SHP77 treated with DMSO at 0.1 percent for 48 hours (cell line): ENCODE measurements at regions not wholly inside any gene's neighbourhood (a gene's known extent, or its start where the extent isn't known, plus 50 kb on each side); places are given as distances from the start of the nearest gene placed in this dataset.

ENCODE experiments used
- DNase-seq: peaks from one replicate; lab custom pipeline; 2025; lab: John Stamatoyannopoulos, UW

DNA sequence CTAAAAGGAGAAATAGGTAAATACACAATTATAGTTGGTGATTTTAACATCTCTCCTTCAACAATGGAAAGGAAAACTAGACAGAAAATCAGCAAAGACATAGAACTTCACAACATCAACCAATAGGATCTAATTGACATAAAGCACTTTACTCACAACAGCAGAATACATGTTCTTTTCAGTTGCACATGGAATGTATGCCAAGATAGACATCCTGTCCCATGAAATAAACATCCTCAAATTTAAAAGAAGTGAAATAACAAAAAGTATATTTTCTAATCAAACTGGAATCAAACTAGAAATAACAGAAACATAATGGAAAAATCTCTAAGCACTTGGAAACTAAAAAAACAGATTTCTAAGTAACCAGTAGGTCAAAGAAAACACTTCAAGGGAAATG lies 296.2 kb upstream of the RGS6 start:
- DNase-seq: no peak

DNA sequence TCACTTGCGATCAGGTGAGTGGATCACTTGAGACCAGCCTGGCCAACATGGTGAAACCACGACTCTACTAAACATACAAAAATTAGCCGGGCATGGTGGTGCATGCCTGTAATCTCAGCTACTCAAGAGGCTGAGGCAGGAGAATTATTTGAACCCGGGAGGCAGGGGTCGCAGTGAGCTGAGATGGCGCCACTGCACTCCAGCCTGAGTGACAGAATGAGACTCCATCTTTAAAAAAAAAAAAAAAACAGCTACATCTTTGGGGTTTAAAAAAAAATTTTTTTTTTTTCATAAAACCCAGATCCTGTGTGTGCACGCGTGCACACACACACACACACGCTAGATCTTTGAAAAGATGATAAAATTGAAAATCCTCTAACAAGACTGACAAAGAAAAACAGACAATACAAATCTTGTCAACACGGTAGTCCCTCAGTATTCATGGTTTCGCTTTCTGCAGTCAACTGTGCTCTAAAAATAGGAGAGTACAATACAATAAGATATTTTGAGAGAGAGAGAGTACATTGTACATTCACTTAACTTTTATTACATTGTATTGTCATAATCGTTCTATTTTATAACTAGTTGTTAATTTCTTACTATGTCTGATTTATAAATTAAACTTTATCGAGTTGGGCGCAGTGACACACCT lies 295.3 kb upstream of the RGS6 start:
- DNase-seq: no peak

DNA sequence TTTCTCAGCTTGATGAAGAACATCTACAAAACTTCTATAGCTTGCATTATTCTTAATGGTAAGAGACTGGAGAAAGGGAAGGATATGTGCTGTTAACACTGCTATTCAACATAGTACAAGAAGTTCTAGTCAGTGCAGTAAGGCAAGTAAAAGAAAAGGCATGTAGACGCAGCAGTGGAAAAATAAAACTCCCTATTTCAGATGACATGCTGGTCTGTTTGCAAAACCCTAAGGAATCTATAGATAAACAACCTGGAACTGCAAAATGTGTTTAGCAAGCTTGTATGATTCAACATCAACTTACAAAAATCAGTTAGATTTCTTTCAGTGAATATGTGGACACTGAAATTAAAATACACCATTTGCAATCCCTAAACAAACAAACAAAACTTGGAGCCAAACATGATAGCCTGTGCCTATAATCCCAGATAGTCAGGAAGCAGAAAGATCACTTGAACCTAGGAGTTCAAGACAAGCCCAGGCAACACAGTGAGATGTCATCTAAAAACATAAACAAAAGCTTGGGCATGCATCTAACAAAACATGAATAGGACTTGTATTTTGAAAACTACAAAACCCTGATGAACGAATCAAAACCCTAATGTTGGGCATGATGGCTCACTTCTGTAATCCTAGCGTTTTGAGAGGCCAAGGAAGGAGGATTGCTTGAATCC lies 293.6 kb upstream of the RGS6 start:
- no peak for DNase-seq

DNA sequence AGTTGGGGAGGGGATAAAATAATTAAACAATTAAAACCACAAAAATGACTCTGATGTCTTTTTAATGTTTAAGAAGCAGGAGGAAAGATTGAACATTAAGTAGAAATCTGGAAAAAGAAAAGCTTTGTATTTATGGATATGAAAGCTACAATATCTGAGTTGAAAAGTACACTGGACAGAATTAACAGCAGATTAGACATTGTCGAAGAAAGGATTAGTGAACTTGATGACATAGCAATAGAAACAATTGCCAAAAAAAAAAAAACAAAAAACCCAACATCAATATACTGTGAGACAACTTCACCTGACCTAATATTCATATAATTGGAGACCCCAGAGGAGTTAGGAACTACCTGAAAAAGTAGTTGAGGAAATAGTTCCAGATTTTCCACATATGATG lies 289.5 kb upstream of the RGS6 start:
- DNase-seq: no peak

DNA sequence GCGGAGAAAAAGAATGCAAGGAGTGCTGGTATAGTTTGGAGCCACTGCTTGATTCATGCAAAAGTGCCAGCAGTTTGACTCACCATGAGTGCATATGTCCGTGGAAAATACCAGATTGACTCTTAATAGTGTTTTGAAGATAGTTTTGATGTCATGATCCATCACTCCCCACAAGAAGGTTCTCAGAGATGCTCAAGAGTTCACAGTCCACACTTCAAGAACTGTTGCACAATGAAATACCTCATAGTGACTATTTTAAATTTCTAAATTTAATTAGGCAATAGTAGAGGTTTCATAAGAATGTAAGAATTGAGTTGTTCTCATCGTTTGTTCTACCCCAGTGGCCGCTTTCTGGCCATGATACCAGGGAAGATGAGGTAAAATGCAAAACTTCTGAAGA lies 286.6 kb upstream of the RGS6 start:
- no peak for DNase-seq

DNA sequence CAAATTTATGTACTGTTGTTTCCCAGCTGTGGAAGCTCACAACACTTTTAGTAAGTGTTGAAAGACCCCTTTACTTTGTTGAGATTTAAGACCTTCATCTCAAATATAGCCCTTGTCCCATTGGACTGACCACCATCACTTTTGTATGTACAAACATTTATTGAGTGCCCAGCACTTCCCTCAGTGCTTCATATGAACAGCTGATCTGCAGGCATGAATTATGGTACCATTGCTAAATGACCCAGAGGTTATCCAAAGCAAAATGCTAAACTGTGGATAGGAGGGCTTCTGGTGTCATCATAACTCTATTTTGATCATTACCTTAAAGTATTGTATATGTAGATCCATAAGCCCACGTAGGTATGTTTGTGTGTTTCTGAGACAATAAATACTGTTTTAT lies 285.7 kb upstream of the RGS6 start:
- no peak for DNase-seq

DNA sequence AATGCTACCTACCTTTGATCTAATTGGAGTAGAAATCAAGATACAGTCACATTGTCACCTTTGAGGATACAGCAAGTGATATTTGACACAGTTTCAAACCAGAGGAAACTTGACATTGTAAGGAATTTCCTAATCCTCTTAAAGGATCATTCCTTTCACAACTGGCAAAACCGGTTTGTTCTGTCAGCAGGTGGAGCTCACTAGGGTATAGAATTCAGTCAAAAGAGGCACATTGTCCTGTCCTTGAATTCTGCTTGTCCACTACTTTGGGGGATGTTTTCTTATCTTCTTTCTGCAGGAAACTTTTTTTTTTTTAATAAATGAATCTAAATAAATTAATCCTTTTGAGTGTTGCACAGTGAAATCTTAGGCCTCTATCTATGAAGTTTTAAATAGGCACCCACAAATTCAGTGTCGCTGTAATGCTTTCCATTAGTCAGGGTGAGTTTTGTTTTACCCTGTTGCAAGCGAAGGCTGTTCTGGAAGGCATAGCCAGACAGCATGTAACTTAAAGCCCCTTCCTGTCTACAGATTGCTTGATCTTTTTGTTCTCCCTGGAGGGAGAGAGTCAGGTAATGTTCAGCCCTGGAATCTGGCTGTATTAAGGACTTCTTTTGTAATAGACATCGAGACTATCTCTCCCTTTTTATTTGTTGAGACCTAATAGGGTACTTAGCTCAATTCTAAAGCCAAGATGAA lies 285.0 kb upstream of the RGS6 start:
- DNase-seq: no peak

DNA sequence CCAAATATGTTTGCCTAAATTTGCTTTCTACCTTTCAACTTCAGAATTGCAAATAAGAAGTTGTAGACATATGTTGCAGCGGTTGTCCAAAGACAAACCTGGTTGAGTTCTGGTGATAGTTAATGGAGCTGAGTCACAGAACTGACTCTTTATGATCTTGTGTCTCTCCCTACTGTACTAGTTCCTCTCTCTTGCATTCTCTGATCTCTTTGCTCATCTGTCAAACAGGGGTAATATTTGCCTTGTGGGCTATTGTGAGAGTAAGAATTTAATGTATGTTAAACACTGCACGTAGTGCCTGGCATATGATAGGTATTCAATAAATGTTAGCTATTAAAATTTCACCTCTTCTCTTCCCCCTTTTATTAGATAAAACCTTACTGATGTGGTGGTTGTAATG lies 283.5 kb upstream of the RGS6 start:
- no peak for DNase-seq

DNA sequence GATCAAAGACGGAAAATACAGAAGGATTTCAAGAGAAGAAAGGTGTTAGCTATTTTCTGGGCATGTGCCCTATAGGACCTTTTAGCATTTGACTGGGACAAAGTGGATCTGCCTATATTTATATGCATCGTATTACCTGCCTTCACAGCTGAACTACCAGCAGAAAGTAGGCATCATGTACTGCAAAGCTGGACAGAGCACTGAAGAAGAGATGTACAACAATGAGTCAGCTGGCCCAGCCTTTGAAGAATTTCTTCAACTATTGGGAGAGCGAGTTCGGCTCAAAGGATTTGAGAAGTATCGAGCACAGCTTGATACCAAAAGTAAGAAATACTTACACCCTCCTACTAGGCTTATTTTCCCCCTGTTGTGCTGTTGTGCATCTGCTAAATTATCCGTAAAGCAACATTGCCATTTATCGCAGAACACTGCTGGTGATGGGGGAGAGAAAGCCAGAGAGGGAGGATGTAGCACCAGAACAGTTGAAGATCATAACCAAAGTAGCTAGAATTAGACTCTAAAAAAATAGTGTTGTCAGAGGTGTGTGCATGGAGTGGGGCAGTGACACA lies 282.0 kb upstream of the RGS6 start:
- DNase-seq: no peak

DNA sequence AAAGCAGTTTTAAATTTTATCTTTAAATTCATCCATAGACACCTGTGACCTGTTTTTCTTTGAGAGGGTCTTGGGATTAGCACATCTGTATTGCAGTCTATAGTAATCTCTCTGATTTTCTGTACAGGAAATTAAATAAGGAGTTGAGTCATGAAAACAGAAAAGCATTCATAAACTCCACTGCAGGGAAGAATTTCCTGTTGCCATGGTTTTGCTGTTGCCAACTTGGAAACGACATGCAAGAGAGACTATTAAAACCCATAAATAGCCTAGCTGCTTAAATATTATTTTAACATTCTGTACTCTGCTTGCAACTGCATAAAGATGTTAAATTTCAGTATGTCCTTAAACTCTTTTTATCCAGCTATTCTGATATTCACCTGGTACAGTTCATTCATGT lies 281.0 kb upstream of the RGS6 start:
- DNase-seq: no peak

DNA sequence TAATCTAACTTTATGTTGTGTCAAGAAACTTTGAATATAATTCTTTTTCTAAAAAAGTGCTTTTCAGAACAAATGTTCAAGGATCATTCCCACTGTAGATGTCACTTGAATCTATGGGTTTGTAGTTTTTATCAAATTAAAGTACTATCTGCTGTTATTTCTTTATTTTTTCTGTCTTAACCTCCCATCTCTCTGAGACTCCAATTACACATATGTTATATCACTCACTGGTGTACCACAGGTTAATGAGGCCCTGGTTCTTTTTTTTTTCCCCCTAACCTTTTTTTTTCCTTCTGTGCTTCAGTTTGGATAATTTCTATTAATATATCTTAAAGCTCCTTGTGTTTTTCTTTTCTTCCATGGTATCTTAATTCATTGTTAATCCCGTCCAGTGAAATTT lies 279.9 kb upstream of the RGS6 start:
- no peak for DNase-seq

DNA sequence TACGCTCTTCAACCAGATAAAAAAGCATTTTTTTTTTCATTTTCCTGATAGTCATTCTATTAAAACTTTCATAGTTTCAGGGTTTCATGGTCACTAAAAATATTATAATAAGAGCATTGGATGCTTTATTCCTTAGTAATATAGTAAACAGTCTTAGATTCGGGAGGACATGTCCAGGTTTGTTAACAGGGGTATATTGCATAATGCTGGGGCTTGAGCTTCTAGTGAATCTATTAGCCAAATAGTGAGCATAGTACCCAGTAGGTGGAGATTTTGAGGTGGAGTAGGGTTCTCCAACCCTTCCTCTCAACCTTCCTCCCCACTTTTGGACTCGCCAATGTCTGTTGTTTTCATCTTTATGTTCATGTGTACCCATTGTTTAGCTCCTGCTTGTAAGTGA lies 277.4 kb upstream of the RGS6 start:
- no peak for DNase-seq

DNA sequence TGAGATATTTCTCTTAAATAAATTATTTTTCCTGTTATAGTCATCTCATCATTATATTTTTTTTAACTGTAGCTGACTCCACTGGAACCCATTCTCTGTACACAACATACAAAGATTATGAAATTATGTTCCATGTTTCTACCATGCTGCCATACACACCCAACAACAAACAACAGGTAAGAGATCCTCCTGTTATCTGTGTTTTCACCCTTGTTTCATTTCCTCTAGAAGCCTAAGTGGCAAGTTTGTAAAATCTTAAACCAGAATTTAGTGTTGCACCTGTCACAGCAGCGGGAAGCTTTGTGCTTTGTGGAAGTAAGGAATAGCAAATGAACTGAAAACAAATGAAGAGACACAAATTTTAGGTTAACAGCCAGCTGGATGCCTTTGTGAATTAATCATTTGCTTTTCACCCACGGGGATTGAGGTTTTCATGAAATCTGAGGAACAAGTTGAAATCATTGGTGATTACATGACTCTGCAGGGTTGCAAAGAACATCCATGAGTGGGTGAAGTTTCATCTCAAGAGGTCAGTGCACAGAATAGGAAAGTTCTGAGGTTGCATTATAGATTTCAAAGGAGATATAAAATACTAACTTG lies 273.9 kb upstream of the RGS6 start:
- DNase-seq: no peak

DNA sequence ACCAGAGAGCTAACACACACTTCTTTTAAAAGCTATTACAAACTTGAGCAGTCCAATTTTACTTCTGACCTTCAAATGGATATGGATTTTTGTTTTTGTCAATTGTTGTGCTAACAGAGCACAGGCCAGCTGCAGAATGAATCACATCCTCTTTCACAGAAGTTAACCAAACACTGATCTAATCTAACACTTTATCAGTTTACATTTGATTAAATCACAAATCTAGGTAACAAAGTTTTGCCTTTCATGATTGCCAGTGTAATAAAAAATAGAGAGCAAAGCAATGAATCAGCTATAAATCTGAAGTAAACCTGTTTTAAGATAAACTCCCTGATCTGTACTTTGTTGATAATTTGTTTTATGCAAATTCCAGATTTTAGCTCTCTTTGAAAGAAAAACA lies 273.1 kb upstream of the RGS6 start:
- DNase-seq: no peak

DNA sequence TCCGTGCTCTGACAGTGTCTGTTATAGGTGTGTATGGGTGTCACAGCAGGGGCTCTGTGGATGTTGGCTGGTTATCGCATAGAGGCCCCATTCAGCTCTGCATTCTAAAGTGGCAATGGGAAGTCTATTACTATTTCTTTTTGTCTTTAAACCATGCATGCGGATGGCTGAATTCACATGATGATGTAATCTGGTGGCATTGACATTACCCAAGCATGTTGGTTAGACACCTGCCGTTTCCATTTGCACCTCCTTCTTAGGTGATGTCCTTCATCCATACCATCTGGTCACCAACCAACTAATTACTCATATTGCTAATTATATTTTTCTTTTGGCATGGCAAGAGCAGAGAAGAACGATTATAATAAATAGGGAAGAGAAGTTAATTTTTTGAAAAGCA lies 270.8 kb upstream of the RGS6 start:
- no peak for DNase-seq

DNA sequence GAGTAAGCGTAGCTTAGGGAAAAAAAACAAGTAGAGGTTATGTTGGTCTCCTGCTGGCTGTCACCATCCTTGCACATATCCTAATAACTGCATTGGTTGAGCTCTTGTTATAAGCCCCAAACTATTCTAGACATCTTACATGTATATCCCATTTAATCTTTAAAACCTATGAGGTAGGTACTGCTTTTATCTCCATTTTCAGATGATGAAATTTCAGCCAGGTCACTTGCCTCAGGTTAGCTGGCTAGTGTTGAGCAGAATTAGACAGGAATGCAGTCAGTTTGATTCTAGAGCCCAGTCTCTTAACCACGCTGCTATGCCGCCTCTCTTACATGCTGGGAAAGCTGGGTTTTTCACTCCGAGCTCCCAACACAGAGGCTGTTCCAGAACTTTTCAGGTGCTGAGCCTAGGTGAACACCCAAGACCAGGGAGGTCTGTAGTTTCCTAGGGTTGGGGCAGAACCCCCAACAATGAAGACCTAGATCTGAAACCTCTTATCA lies 269.9 kb upstream of the RGS6 start:
- no peak for DNase-seq

DNA sequence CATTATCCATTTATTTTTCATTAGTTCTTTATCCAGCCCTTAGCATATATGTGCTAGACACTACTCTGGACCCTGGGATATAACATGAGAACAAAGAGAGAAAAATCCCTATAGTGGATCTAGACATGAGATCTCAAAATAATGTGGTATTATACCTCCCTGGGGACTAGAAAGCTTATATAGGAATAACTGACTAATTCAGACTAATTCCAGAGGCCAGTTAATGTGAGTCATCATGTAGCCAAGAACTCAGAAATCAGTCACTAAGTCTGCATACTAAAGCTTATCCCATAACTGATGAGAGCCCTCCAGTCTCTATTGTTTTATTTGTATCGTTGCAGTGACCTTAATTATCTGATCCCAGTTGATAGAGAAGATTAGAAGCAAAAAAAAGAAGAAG lies 267.1 kb upstream of the RGS6 start:
- DNase-seq: no peak

DNA sequence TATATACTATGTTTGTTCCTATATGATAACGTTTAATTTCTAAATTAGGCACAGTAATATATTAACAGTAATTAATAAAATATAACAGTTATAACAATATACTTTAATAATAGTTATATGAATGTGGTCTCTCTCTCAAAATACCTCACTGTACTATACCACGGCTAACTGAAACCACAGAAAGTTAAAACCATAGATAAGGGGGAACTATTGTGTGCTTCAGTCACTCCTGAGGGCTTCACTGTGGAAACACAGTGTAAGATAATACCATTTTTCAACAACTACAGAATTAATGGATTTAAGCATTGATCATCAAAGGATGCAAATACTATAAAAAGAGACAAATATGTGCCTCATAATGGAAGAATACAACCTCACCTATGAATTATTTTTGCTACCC lies 266.4 kb upstream of the RGS6 start:
- no peak for DNase-seq

DNA sequence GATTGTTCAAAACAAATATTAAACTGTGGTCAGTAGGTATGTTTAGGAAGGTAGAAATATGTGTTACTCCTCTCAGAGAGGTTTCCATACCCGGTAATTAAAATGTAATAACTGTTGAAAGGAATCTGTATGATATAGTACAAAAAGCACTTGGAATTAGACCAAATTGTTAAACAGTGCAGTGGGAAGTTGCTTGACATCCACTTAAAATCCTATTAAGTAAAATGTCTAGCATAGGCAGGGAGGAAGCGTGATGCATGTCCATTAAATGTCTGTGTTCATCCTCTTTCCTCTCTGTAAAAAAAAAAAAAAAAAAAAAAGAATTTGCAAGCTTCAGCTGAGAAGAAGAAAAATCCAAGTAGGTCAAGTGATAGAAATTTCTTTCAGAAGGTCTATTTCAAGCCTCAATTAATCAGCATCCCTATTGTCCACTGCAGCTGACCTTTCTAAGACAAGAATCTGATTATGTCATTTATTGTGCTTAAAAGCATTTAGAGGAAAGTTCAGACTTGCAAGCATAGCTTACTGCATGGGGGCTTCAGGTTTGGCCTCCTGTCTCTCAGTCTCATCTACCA lies 265.6 kb upstream of the RGS6 start:
- DNase-seq: no peak

DNA sequence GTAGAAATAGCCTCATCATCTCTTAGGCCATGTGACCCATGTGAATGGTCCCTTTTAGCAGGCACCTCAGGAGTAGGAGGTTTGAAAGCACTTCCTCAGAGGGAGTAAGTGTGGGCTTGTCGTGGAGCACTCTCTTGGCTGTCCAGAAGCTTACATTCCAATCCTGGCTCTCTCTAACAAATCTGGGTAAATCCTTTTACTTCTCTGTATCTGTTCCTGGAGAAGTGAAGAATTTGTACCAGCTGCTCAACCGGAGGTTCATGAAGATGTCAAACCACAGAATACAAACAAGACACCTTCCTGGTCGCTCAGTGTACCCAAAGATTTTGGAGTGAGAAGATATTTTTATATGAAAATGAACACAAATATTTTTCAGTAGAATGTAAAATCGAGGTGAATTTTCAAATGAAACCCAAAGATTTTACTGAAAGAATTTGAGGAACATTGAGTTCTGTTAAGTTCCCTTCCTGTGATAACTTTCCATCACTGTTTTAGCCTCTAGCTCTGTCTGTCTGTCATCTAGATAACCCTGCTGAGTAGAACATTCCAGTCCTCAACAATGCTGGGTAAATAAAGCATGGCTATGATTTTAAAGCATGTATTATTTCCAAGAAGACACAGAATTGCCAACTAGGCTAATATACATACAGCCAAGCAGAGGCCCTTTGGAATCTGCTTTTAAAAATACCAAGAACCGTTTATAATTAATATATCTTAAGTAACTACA lies 263.9 kb upstream of the RGS6 start:
- DNase-seq: no peak

DNA sequence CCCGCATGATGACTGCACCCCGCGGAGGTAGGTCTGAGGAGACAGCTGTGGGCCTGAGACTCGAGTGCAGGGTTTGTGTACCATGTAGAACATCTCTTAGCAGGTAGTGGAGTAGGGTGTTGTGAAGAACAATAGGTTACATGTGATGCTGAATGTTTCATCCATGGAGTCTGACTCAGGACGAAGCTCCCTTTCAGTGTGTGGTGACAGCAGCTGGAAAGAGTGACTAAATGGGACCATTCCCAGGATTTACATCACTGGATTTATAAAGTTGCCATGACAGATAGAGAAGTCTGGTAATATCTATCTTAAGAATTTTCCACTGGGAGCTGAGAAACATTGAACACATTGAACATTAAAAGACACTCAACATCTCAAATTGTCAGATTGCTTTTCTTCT lies 259.6 kb upstream of the RGS6 start:
- no peak for DNase-seq
